HUES64 (cell line): ENCODE measurements at regions not wholly inside any gene's neighbourhood (a gene's known extent, or its start where the extent isn't known, plus 50 kb on each side); places are given as distances from the start of the nearest gene placed in this dataset.
"Not testable (repeated sequence)": the region's sequence is repeated elsewhere in the genome, so short reads cannot be mapped to it uniquely, and the experiment has no call there.

Experiments
- H3K27ac ChIP-seq: 2 replicates; pipeline ENCODE4 v1.7.0; 2013; ENCODE audit warnings: low read depth, low read length, inconsistent platforms
- H3K27me3 ChIP-seq: 2 replicates; pipeline ENCODE4 v1.6.1; 2013; ENCODE audit warnings: mild to moderate bottlenecking, low read length; ENCODE audit not compliant: insufficient read depth
- H3K36me3 ChIP-seq: 2 replicates; pipeline ENCODE4 v1.6.1; 2013; ENCODE audit warnings: mild to moderate bottlenecking, low read length; ENCODE audit not compliant: insufficient read depth
- H3K4me1 ChIP-seq: 2 replicates; pipeline ENCODE4 v1.6.1; 2013; ENCODE audit warnings: mild to moderate bottlenecking, low read length, moderate library complexity; ENCODE audit not compliant: insufficient read depth
- H3K4me3 ChIP-seq: 2 replicates; pipeline ENCODE4 v1.5.1; 2013; ENCODE audit warnings: mild to moderate bottlenecking, low read length, moderate library complexity
- H3K9ac ChIP-seq: 2 replicates; pipeline ENCODE4 v1.6.1; 2013; ENCODE audit warnings: mild to moderate bottlenecking, low read depth, low read length
- H3K9me3 ChIP-seq: 2 replicates; pipeline ENCODE4 v1.6.1; 2013; ENCODE audit warnings: low read depth, low read length; ENCODE audit not compliant: insufficient read depth
- WGBS: fragments of 150-250, 120-280 bp; methylation state at CpG from one replicate; pipeline ENCODE4 v1.1.7; 2013; ENCODE audit warnings: missing lambda C conversion rate; 5-methylcytosine and 5-hydroxymethylcytosine counted together

DNA sequence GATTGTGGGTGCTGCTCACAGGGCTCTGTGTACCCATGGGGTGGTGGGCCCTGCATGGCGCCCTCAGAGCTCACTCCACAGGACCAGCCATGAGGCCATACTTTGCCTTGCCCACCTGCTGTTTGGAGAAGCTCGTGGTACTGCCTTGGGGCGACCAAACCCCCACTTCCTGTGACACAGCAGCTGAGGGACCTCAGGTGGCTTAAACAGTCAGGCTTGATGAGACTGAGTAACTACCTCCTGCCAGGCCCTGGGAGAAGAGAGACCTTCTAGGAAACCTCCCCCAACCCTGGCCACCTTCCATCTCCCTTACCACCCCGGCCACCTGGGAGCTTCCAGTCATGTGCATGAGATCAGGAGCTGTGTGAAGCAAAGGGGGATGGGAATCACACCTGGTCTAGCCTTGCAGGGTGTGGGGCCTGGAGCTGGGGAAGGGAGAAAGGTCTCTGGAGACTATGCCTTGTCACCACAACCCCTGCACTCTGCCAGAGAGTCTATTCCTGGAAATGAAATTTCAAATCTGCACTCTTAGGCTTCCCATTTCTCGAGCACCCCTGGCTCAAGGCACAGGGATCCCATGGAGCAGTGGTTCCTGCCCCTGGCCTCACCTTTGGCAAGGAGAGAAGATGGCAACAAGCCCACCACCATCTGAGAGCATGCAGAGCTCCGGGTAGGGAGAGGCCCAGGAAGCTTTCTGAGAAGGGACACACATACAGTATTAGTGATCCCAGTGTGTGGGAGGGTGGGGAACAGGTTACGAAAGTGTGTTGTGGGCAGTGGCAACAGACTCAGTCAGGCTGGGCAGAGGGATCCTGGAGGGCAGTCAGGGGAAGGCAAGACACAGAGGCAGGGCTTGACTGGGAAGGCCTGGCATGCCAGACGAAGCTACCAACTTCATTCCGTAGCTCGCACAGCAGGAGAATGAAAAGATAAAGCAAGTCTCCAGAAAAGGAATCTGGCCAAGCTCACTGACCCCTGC, 125.0 kb downstream of the URI1 start:
- Histone ChIP-seq H3K36me3 (no peaks in the 10 kb centered on the region), H3K27me3 (no peaks in the 10 kb centered on the region), H3K4me3 (no peak overlapping the region), H3K9ac (no peak overlapping the region), H3K9me3 (no peaks in the 10 kb centered on the region), H3K27ac (no peak overlapping the region), H3K4me1 (no peaks in the 10 kb centered on the region)
- 92% methylated on average over 9 of the region's 10 CpGs for WGBS

DNA sequence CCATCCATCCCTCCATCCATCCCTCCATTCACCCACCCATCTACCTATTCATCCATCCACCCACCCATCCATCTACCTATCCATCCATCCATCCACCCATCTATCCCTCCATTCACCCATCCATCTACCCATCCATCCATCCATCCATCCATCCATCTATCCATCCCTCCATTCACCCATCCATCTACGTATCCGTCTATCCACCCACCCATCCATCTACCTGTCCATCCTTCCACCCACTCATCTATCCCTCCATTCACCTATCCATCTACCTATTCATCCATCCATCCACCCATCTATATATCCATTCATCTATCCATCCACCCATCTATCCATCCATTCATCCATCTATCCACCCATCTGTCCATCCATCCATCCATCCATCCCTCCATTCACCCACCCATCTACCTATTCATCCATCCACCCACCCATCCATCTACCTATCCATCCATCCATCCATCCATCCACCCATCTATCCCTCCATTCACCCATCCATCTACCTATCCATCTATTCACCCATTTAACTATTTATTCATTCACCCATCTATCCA, 126.0 kb downstream of the URI1 start:
- H3K27me3 ChIP-seq, H3K4me1 ChIP-seq: not testable (repeated sequence)
- WGBS: 94% methylated on average over 2 of the region's 2 CpGs

DNA sequence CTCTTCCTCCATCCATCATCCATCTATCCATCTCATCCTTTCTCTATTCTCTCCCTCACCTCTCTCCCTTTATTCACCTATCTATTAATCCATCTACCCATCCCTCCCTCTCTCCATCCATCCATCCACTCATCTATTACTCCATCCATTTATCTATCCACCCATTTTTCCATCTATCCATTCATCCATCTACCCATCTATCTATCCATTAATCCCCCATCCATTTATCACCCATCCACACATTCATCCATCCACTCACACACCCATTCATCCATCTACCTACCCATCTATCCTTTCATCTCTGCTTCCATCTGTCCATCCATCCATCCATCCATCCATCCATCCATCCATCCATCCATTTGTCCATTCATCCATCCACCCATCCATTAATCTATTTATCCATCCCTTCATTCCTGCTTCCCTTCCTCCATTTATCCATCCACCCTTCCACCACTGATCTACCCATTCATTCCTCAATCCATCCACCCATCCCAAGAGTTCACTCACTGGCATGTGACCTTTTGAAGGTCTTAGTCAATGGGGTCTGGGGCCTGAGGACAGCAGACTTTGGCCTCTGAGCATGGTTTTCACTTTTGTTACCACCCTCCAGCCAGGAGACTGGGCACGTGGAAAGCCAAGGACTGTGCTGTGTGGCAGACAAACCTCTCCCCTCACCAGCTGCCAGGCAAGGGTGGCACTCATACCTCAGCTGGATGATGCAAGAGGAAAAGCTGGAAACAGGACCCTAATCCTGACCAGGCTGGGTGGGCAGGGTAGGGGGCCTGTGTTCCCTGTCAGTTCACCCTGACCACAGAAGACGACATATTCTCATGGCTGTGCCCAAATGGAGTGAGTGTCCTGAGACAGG, 126.7 kb downstream of the URI1 start:
- Histone ChIP-seq H3K9ac (no peak overlapping the region), H3K27ac (no peak overlapping the region), H3K4me1 (no peaks in the 10 kb centered on the region), H3K27me3 (no peaks in the 10 kb centered on the region), H3K4me3 (no peak overlapping the region), H3K36me3 (no peaks in the 10 kb centered on the region), H3K9me3 (no peaks in the 10 kb centered on the region)
- 95% methylated on average over 2 of the region's 2 CpGs for WGBS

More for the DNA sequence above, 126.0 kb downstream of the URI1 start:
- H3K36me3 ChIP-seq, H3K4me3 ChIP-seq, H3K27ac ChIP-seq, H3K9me3 ChIP-seq, H3K9ac ChIP-seq: not testable (repeated sequence)

DNA sequence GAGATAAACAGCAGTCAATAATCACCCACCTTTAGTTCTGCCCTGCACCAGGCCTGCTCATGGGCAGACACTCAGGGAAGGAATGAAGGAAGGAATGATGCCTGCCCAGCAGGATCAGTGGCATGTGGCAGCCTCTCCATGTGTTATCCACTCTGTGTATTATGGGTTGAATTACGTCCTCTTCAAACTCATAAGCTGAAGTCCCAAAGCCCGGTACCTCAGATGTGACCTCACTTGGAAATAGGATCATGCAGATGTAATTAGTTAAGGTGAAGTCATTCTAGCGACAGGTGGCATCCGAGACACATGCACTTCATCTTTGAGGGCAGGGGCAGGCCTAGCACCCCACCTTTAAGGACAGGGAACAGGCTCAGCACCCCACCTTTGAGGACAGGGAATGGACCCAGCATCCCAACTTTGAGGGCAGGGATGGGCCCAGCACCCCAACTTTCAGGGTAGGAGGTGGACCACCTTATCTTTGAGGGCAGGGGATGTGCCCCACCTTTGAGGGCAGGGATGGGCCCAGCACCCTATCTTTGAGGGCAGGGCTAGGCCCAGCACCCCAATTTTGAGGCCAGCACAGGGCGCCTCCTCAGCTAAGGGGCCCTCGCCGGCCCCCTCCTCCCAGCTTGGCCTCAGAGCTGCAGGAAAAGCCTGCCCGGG, 127.6 kb downstream of the URI1 start:
- Histone ChIP-seq H3K27ac (no peak overlapping the region), H3K36me3 (no peaks in the 10 kb centered on the region), H3K4me1 (no peaks in the 10 kb centered on the region), H3K4me3 (no peak overlapping the region), H3K9me3 (no peaks in the 10 kb centered on the region), H3K9ac (no peak overlapping the region), H3K27me3 (no peaks in the 10 kb centered on the region)
- WGBS: 90% methylated on average over 8 of the region's 8 CpGs

DNA sequence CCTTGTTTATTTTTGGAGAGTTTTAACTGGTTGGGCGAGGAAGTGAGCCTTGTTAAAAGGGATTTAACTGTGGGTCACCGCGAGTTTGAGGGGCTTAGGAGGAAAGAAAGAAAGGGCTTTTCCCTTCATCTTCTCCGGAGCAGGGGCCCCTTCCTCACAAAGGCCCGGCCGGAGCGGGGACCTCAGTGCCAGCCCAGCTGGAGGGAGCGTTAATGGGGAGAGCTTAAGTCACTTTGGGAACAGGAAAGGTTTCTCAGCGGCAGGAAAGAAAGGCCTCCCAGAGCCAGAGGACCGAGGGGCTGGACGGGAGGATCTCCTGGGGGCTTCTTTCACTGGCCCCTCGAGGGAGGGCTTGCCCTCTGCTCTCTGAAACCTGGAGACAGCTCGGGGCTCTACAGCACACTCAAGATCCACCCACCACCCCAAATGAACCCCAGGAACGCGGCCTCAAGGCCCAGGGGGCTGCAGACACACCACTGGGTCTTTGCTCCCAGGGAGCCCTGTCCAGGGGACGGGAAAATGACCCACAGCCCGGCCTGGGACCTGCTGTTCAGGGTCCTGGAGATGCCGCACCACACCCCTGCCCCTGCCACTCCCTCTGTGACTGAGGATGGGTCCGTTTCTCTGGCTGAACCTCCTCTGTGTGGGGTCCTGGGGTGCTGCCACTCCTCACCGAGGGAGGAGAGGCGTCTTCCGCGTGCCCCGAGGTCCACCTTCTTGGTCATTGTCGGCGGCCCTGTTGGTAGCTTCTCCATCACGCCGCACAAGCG, 128.3 kb downstream of the URI1 start:
- Histone ChIP-seq H3K4me3 (no peak overlapping the region), H3K36me3 (no peaks in the 10 kb centered on the region), H3K9ac (no peak overlapping the region), H3K4me1 (no peaks in the 10 kb centered on the region), H3K9me3 (no peaks in the 10 kb centered on the region), H3K27me3 (no peaks in the 10 kb centered on the region), H3K27ac (no peak overlapping the region)
- 85% methylated on average over 29 of the region's 29 CpGs for WGBS

DNA sequence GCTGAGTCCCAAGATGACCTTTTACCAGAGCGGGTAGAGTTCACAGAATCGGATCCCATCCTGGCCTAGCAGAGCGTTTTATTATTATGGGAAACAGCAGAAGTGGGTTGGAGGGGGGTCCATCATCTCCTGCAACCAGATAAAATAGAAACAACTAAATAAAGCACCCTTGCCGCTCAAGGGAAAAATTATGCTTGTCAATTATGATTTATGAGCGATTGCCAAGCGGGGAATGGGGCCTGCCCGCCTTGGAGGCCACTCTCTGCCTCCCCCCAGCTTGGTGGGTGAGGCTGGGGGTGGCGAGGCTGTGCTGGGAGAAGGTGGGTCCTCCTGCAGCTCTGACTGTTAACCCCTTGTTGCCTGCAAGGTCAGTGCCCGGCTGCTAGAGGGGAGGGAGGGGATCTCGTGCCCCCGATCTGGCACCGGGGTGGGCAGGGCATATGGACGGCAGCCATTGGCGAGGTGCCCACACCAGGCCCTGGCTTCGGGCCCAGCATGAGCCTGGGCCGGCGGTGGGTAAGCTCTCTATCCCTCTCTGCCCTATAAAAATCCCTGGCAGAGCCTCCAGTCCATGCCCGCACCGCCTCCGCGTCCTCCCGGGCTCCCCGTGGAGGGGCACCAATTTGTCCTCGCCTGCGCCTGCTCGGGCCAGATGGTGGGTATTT, 129.1 kb downstream of the URI1 start:
- Histone ChIP-seq H3K27ac (no peak overlapping the region), H3K4me1 (no peaks in the 10 kb centered on the region), H3K4me3 (no peak overlapping the region), H3K27me3 (no peaks in the 10 kb centered on the region), H3K9ac (no peak overlapping the region), H3K36me3 (no peaks in the 10 kb centered on the region), H3K9me3 (no peaks in the 10 kb centered on the region)
- 95% methylated on average over 26 of the region's 26 CpGs for WGBS

DNA sequence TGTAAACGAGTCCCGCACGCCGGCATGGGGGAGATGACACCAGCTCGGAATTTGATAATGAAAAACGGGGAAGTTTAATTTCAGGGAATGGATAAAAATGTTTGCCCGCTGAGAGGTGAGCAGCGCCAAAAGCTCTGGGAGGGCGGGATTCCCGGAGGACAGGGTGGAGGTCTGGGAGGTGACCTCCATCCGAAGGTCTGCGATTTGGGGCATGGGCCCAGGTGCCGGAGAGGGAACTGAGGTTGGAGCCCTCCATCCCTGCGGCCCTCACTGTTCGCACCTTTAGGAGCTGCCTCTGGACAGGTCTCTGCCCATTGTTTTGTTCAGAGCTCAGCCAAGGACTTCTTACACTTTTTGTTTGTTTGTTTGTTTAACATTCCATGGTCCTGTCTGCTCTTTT, 129.8 kb downstream of the URI1 start:
- Histone ChIP-seq H3K4me1 (no peaks in the 10 kb centered on the region), H3K4me3 (no peak overlapping the region), H3K36me3 (no peaks in the 10 kb centered on the region), H3K9ac (no peak overlapping the region), H3K27ac (no peak overlapping the region), H3K27me3 (no peaks in the 10 kb centered on the region), H3K9me3 (no peaks in the 10 kb centered on the region)
- 94% methylated on average over 15 of the region's 15 CpGs for WGBS

DNA sequence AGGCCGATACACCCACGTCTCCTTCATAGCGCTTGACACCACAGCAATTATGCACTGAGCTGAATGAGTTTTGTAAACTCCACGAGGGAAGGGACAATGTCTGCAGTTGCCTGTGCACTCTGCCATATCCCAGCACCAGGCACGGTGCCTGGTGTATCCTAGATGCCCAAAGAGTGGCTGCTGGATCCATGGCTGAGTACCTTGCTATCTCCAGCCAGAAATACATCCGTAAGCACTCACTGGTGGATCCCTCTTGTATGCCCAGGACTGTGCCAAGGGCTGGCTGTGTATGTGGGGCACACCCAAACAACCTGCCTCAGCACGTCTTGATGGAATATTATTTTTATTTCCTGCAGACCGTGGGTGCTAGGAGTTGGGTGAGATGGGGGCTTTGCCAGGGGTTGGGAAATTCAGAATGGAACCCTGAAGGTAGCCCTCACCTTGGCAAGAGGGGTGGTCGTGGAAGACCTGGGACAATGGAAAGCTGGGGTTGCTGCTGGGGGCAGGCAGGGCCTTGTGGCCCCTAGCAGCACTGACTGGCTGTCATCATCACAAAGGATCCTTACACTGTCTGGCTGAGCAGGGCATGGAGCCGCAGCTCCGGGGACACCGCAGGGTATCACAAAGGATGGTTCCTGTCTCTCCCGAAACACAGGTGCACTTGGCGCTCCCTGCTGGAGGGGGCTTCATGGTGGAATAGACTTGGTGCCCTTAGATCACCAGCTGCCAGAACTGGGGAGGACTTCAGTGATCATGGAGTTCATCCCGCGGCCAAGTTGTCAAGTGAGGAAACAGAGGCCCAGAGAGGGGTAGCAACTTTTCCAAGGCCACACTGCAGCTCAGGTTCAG, 131.3 kb downstream of the URI1 start:
- no peak overlapping the region for H3K9ac ChIP-seq
- H3K4me3 ChIP-seq: no peak overlapping the region
- H3K27me3 ChIP-seq: no peaks in the 10 kb centered on the region
- no peaks in the 10 kb centered on the region for H3K9me3 ChIP-seq
- WGBS: 91% methylated on average over 16 of the region's 16 CpGs
- no peaks in the 10 kb centered on the region for H3K4me1 ChIP-seq
- H3K27ac ChIP-seq: no peak overlapping the region
- no peaks in the 10 kb centered on the region for H3K36me3 ChIP-seq

DNA sequence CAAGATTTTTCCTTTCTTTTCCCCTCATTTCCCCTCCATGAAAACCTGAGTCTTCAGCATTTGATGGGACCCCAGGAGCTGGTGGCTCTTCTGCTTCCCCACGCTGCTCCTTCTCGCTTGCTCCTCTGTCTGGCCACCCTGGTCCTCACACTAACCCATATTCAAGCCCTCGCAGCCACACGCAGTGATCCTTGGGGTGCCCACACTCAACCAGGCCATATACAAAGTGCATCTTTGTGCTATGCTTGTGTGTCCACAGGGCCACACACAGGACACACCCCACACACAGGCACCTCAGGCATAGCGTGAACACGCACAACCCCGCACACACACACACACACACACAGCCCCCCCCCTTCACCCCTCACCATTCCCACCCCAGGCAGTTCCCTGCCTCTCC, 132.1 kb downstream of the URI1 start:
- no peaks in the 10 kb centered on the region for H3K4me1 ChIP-seq
- 88% methylated on average over 6 of the region's 7 CpGs for WGBS
- no peaks in the 10 kb centered on the region for H3K36me3 ChIP-seq
- H3K27me3 ChIP-seq: no peaks in the 10 kb centered on the region
- H3K27ac ChIP-seq: no peak overlapping the region
- no peak overlapping the region for H3K4me3 ChIP-seq
- H3K9ac ChIP-seq: no peak overlapping the region
- H3K9me3 ChIP-seq: no peaks in the 10 kb centered on the region
